Fibroblast of lung (primary cell): ENCODE measurements at regions not wholly inside any gene's neighbourhood (a gene's known extent, or its start where the extent isn't known, plus 50 kb on each side); places are given as distances from the start of the nearest gene placed in this dataset.

Source experiments
- EZH2 ChIP-seq: IDR thresholded peaks from 2 replicates; pipeline ENCODE4 v1.5.1; 2012; ENCODE audit warnings: low read length, control low read depth, mild to moderate bottlenecking; ENCODE audit errors: missing control alignments
- TF ChIP-seq, protein P1 (sequence below), 2 donors: IDR thresholded peaks in 1 of 2; conservative IDR thresholded peaks in 1 of 2; 1 replicate in 1 of 2; 2 replicates in 1 of 2; pipeline ENCODE4 v1.5.1; 2011 to 2012; ENCODE audit warnings: low read length in 2 of 2, control low read depth in 1 of 2, inconsistent platforms in 1 of 2, low read depth in 1 of 2, mild to moderate bottlenecking in 1 of 2

DNA sequence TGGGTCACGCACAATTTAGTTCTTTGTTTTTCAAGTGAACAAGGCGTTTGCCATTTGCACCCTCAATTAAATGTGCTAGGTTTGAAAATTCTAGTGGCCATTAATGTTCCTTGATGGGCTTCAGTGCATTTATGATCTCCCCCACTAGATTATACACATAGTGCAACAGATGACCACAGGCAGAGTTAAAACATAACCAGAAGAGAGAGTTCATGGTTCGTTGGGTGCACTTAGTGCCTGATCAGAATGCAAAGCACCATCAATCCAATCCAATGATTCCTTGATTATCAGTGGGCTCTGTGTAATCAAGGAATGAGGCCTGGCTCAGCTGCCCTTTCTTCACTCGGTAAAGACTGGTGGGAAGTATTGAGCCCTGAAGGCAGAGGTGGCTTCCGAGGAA is 334.5 kb downstream of the PRDM2 start:
- TF ChIP-seq, protein P1, sequence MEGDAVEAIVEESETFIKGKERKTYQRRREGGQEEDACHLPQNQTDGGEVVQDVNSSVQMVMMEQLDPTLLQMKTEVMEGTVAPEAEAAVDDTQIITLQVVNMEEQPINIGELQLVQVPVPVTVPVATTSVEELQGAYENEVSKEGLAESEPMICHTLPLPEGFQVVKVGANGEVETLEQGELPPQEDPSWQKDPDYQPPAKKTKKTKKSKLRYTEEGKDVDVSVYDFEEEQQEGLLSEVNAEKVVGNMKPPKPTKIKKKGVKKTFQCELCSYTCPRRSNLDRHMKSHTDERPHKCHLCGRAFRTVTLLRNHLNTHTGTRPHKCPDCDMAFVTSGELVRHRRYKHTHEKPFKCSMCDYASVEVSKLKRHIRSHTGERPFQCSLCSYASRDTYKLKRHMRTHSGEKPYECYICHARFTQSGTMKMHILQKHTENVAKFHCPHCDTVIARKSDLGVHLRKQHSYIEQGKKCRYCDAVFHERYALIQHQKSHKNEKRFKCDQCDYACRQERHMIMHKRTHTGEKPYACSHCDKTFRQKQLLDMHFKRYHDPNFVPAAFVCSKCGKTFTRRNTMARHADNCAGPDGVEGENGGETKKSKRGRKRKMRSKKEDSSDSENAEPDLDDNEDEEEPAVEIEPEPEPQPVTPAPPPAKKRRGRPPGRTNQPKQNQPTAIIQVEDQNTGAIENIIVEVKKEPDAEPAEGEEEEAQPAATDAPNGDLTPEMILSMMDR (conservative IDR thresholded peaks at IDR 0.05 in 1 of 2, IDR thresholded peaks at IDR 0.05 in 1 of 2; ENCODE audit: low read depth in 1 of 2, low read length in 2 of 2), result no peak
- no peak for TF ChIP-seq EZH2
